ENCODE measurements at regions not wholly inside any gene's neighbourhood (a gene's known extent, or its start where the extent isn't known, plus 50 kb on each side); places are given as distances from the start of the nearest gene placed in this dataset.
"Not testable (repeated sequence)": the region's sequence is repeated elsewhere in the genome, so short reads cannot be mapped to it uniquely, and the experiment has no call there.

DNA sequence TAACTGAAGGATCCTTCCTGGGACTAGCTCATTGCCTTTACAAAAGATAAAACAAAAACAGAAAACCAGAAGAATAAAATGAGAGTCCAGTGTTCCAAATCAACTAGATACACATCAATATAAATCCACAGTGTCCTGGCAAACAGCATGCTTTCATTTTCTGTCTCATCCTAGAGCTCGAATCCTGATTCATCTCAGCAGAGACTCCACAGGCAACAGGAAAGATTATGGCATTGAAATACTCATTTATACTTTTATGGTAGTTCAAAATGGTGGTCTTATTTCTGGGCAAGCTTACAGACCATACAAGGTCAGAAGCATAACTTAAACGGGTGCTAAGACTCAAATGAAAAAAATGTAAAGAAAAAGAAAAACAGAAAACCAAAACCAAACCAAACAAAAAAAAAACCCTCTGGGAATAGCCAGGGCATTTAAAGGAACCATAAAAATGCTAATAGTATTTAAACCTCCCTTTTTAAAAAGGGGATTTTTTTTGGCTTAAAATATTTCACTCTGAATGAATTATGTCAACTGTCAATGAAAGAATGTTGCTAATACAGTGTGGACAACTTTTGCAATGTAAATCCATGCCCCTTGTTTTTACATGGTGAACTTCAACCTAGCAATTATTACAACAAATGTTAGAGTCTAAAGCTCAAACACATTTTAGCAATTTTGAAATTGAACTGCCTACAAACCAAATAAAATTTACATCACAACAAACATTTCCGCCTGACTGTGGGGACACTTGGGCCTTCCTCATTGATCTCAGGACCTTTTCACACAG is 57.9 kb downstream of the GPR101 start:
- no peak for DNase-seq

- DNase-seq: no peak
These were observed 65.8 kb downstream of the GPR101 start for GRCh38 chrX:136967966-136968365.

GRCh38 chrX:136963973-136964372 is 69.8 kb downstream of the GPR101 start:
- no peak for DNase-seq

DNA sequence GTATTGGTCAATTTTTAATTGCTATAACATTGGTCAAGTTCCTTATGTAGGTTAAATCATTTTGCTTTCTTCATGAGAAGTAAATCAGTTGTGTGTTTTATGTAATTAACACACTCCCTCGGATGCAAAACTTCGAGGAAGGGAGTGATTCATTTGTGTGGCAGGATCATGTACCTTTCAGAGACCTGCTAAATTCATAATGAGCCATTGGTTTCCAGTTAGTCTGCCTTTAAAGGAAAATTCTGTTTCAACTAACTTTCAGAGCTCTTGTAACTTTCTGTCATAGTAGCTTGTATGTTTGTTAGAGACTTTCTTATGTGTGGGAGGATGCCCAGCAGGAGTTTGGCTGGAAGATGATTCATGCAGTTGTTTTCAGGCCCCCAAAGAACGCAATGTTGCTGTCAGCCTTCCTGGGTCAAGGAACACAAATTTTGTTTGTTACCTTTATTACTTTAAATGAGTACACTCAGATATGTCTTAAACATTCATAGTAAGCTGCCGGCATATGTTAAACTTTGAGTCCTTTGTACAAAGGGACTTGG is 72.1 kb downstream of the GPR101 start:
- DNase-seq: no peak

- peak; percentile 1 for DNase-seq
These were observed 74.4 kb upstream of the RBMX start for GRCh38 chrX:136954930-136955329.

GRCh38 chrX:136953867-136954787 is 73.6 kb upstream of the RBMX start:
- peak; percentile 18 for DNase-seq

DNA sequence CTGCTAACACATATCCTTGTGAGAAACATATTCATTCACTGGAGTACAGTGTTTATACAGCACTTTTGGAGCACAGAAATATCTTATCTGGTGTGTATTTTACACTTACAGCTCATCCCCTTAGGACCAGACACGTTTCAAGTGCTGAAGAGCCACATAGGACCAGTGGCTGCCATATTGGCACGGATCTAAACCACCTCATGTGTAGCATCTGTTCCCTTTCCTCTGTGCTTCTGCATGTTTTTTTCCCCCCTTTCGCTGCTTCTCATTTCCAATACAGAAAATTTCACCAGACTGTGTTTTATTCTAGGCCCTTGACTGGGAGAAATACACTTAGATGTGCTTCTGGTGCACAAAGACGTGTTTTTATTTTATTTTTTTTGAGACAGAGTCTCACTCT is 69.7 kb upstream of the RBMX start:
- DNase-seq: no peak

GRCh38 chrX:136941396-136942337 is 61.1 kb upstream of the RBMX start:
- DNase-seq: no peak

- no peak for DNase-seq
These were observed 55.6 kb upstream of the RBMX start for GRCh38 chrX:136936183-136936549.

DNA sequence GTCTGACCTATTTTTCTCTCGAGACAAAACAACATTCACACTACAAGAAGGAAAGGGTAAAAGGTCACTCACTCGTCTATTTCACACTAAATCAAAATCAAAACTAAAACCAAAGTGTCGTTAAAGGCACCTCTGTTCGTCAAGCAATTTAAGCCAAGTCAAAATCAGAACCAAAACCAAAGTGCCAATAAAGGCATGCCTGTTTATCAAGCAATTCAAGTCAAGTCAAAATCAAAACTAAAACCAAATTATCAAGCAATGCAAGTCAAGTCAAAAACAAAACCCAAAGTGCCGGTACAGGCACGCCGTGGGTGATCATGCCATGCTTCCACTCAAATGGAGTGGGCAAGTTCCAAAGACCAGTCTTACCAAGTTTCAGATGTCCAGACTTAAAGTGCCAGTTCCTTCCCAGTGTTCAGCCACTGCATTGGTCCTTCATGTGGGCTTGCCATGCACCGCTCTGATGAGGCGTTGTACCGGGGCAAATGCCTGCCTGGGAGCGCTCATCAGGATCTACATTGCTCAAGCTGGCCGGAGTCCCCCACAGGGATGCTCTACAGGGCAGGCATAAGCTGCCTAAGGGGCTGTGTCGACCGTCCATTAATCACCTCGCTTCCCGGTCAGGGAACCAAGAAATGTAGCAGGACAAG is 55.1 kb upstream of the RBMX start:
- not testable (repeated sequence) for DNase-seq

- DNase-seq: not testable (repeated sequence)
These were observed 54.1 kb upstream of the RBMX start for GRCh38 chrX:136934652-136935051.

DNA sequence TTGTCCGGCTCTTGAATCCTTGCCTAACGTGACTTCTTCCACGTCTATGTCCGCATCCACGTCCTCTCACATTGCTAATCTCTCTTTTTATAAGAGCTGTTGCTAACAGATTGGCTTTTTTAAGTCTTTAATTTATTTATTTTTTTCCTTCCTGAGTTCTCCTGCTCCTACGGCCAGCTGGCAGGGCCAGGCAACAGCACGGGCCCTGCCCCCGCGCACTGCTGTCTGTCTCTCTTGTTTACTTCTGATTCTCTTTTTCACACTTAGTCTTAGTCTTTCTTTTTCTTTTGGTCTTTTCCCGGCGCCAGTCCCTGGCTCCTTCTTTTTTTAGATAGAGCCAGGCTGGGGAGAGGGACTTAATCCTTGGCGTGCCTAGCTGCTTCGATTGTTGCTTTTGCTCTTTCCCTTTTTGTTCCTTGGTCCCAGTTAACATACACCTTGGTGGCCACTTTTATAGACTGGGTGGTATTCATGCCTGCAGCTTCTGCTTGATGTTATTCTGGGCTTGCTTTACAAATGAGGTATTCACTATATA is 53.2 kb upstream of the RBMX start:
- no peak for DNase-seq

DNA sequence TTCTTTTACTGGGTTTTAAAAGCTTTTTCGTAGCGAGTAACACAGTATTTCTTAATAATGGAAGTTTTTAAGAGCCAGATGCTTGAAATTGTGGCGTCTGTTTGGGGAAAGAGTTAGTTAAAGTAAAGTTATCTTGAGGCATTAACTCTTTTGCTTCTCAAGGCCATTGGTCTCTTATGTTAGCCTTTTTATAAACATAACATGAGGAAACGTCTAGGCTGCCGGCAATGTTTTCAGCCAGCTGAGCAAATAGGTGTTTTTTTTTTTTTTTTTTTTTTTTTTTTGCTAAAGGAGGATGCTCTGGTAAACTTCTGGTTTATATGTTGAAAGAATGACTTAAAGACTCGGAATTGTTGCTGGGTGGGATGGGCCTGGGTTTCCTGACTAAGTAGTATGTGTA is 51.1 kb upstream of the RBMX start:
- no peak for DNase-seq
